ENCODE measurements at regions not wholly inside any gene's neighbourhood (a gene's known extent, or its start where the extent isn't known, plus 50 kb on each side); places are given as distances from the start of the nearest gene placed in this dataset.

- Histone ChIP-seq H3K27me3 (peaks cover 35% of the 10 kb centered on the region), H3K27ac (no peak overlapping the region), H3K9me3 (no peaks in the 10 kb centered on the region), H3K4me1 (peaks cover 5% of the 10 kb centered on the region), H3K4me3 (no peak overlapping the region), H3K36me3 (no peaks in the 10 kb centered on the region)
- intact Hi-C loops (cut with DNase I) = loop anchor here (10.0 kb wide), 1 partner anchor 226 kb away; no protein-coding TSS in a partner anchor
- TF ChIP-seq CTCF (IDR thresholded peaks at IDR 0.05) = no peak
- DNase-seq = no peak
- no peak for ATAC-seq
Observed at GRCh38 chr13:110811008-110811720, 97.7 kb downstream of the ING1 start.

GRCh38 chr13:110811771-110812120, 98.2 kb downstream of the ING1 start:
- Histone ChIP-seq H3K4me1 (peaks cover 5% of the 10 kb centered on the region), H3K27ac (no peak overlapping the region), H3K27me3 (peaks cover 35% of the 10 kb centered on the region), H3K9me3 (no peaks in the 10 kb centered on the region), H3K36me3 (no peaks in the 10 kb centered on the region), H3K4me3 (no peak overlapping the region)
- no peak for TF ChIP-seq CTCF (IDR thresholded peaks at IDR 0.05)
- ATAC-seq (no peak), DNase-seq (no peak)
- intact Hi-C loops (cut with DNase I) = loop anchor here (10.0 kb wide), 1 partner anchor 227 kb away; no protein-coding TSS in a partner anchor

GRCh38 chr13:110812121-110812868, 98.8 kb downstream of the ING1 start:
- H3K4me3 ChIP-seq = peak overlapping the region; percentile 23
- H3K4me1 ChIP-seq = peaks cover 5% of the 10 kb centered on the region
- ATAC-seq (peak; percentile 32), DNase-seq (peak; percentile 56)
- H3K27ac ChIP-seq = no peak overlapping the region
- TF ChIP-seq CTCF (IDR thresholded peaks at IDR 0.05) = peak; percentile 10
- no peaks in the 10 kb centered on the region for H3K9me3 ChIP-seq
- intact Hi-C loops (cut with DNase I) = loop anchor here (10.0 kb wide), 1 partner anchor 227 kb away; no protein-coding TSS in a partner anchor
- H3K27me3 ChIP-seq = peaks cover 33% of the 10 kb centered on the region
- no peaks in the 10 kb centered on the region for H3K36me3 ChIP-seq

GRCh38 chr13:110812869-110813645, 99.6 kb downstream of the ING1 start:
- peaks cover 28% of the 10 kb centered on the region for H3K27me3 ChIP-seq
- no peaks in the 10 kb centered on the region for H3K9me3 ChIP-seq
- H3K36me3 ChIP-seq = no peaks in the 10 kb centered on the region
- ATAC-seq = no peak
- peak; percentile 42 for DNase-seq
- peaks cover 5% of the 10 kb centered on the region for H3K4me1 ChIP-seq
- peak overlapping the region; percentile 23 for H3K4me3 ChIP-seq
- TF ChIP-seq CTCF (IDR thresholded peaks at IDR 0.05) = no peak
- intact Hi-C loops (cut with DNase I) = loop anchor here (10.0 kb wide), 1 partner anchor 228 kb away; no protein-coding TSS in a partner anchor
- H3K27ac ChIP-seq = no peak overlapping the region

Measured in upper lobe of right lung (tissue), 1 donor.